ENCODE measurements at regions not wholly inside any gene's neighbourhood (a gene's known extent, or its start where the extent isn't known, plus 50 kb on each side); places are given as distances from the start of the nearest gene placed in this dataset.

DNA sequence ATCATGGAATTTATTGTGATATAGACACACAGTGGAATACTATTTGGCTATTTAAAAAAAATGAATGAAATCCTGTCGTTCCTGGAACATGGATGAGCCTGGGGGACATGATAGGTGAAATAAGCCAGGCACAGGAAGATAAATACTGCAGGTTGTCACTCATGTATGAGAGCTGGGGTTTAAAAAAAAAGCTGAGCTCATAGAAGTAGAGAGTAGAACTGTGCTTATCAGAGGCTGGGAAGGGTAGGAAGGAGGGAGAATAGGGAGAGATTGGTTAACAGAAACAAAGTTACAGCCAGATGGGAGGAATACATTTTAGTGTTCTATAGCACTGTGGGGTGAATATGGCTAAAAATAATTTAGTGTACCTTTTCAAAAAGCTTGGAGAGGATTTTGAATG is 200.6 kb upstream of the NR4A3 start:
- ATAC-seq = no peak

DNA sequence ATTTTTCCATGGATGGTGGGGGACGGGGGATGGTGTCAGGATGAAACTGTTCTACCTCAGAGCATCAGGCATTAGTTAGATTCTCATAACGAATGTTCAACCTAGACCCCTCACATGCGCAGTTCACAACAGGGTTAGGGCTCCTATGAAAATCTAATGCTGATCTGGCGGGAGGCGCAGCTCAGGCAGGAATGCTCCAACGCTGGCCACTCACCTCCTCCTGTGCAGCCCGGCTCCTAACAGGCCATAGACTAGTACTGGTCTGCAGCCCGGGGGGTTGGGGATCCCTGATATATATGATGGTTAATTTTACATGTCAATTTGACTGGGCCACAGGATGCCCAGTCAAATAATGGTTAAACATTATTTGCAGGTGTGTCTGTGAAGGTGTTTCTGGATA is 199.0 kb upstream of the NR4A3 start:
- Histone ChIP-seq H3K27me3 (ENCODE audit: control insufficient read depth in 2 of 2, insufficient read depth in 2 of 2, low read length in 2 of 2) (no peaks in the 10 kb centered on the region), H3K4me1 (replicated peaks in 1 of 2; ENCODE audit: control insufficient read depth in 2 of 2, insufficient read depth in 2 of 2, low read length in 2 of 2) (no peaks in the 10 kb centered on the region), H3K79me2 (ENCODE audit: control insufficient read depth, insufficient read depth, low read length) (no peaks in the 10 kb centered on the region), H3K27ac (ENCODE audit: extremely low read depth, low read depth, low read length) (no peak overlapping the region), H3K4me3 (no peak overlapping the region), H2AFZ (ENCODE audit: low read depth, low read length) (no peak overlapping the region), H3K9ac (ENCODE audit: insufficient read depth in 1 of 2, low read depth in 2 of 2, low read length in 2 of 2) (no peak overlapping the region), H3K36me3 (ENCODE audit: control insufficient read depth, insufficient read depth, low read length) (no peaks in the 10 kb centered on the region), H3K4me2 (ENCODE audit: insufficient read depth, low read length) (no peak overlapping the region), H4K20me1 (replicated peaks; ENCODE audit: control insufficient read depth, insufficient read depth, low read length) (no peaks in the 10 kb centered on the region), H3K9me1 (ENCODE audit: control insufficient read depth, insufficient read depth, low read length) (no peaks in the 10 kb centered on the region), H3K9me3 (replicated peaks; ENCODE audit: control insufficient read depth, insufficient read depth, low read depth, low read length) (no peaks in the 10 kb centered on the region)
- no peak for FAIRE-seq
- in situ Hi-C loops (cut with MboI) (no loop called here), intact Hi-C loops (cut with micrococcal nuclease) (no loop called here)
- ATAC-seq = no peak
- ChIA-PET CTCF (ENCODE audit: low intra/inter-chr PET ratio) (no interaction called here), POLR2A (no interaction called here)
- WGBS (ENCODE audit: insufficient coverage, low coverage, missing lambda C conversion rate) = 0% methylated on average over 8 of the region's 8 CpGs
- DNase-seq (ENCODE audit: extremely low read depth in 1 of 4, low spot score in 3 of 4) = no peak
- no TSS peak for BruUV-seq (replicated peaks)
- TF ChIP-seq, protein P1, sequence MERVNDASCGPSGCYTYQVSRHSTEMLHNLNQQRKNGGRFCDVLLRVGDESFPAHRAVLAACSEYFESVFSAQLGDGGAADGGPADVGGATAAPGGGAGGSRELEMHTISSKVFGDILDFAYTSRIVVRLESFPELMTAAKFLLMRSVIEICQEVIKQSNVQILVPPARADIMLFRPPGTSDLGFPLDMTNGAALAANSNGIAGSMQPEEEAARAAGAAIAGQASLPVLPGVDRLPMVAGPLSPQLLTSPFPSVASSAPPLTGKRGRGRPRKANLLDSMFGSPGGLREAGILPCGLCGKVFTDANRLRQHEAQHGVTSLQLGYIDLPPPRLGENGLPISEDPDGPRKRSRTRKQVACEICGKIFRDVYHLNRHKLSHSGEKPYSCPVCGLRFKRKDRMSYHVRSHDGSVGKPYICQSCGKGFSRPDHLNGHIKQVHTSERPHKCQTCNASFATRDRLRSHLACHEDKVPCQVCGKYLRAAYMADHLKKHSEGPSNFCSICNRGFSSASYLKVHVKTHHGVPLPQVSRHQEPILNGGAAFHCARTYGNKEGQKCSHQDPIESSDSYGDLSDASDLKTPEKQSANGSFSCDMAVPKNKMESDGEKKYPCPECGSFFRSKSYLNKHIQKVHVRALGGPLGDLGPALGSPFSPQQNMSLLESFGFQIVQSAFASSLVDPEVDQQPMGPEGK (CRISPR knock-in tag; IDR thresholded peaks at IDR 0.05; ENCODE audit: borderline replicate concordance) = no peak
- TF ChIP-seq SMARCC2 (IDR thresholded peaks at IDR 0.05; ENCODE audit: low read depth) = no peak
- no peak for TF ChIP-seq ZNF507 (tag; conservative IDR thresholded peaks at IDR 0.05)
- no peak for TF ChIP-seq ETV5 (CRISPR knock-in tag; IDR thresholded peaks at IDR 0.05; ENCODE audit: low read depth)
- TF ChIP-seq NCOA4 (IDR thresholded peaks at IDR 0.05; ENCODE audit: partially characterized antibody) = no peak
- no peak for TF ChIP-seq NFIC (IDR thresholded peaks at IDR 0.05)
- TF ChIP-seq, protein P2, sequence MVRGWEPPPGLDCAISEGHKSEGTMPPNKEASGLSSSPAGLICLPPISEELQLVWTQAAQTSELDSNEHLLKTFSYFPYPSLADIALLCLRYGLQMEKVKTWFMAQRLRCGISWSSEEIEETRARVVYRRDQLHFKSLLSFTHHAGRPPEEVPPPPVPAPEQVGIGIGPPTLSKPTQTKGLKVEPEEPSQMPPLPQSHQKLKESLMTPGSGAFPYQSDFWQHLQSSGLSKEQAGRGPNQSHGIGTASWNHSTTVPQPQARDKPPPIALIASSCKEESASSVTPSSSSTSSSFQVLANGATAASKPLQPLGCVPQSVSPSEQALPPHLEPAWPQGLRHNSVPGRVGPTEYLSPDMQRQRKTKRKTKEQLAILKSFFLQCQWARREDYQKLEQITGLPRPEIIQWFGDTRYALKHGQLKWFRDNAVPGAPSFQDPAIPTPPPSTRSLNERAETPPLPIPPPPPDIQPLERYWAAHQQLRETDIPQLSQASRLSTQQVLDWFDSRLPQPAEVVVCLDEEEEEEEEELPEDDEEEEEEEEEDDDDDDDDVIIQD (CRISPR knock-in tag; IDR thresholded peaks at IDR 0.05) = no peak
- TF ChIP-seq TEAD1 (CRISPR knock-in tag; IDR thresholded peaks at IDR 0.05) = no peak
- no peak for TF ChIP-seq SMC3 (conservative IDR thresholded peaks at IDR 0.05; ENCODE audit: insufficient read depth, low read depth, low read length)
- TF ChIP-seq ZNF408 (CRISPR knock-in tag; IDR thresholded peaks at IDR 0.05; ENCODE audit: low read depth) = no peak
- no peak for TF ChIP-seq ARNT (IDR thresholded peaks at IDR 0.05)

More for the DNA sequence above, 200.6 kb upstream of the NR4A3 start:
- DNase-seq (ENCODE audit: extremely low read depth in 1 of 4, low spot score in 3 of 4) = no peak
- CTCF ChIA-PET (ENCODE audit: low intra/inter-chr PET ratio) = no interaction called here
- in situ Hi-C loops (cut with MboI) = no loop called here
- Histone ChIP-seq H3K27ac (ENCODE audit: extremely low read depth, low read depth, low read length) (no peak overlapping the region), H4K20me1 (replicated peaks; ENCODE audit: control insufficient read depth, insufficient read depth, low read length) (no peaks in the 10 kb centered on the region), H2AFZ (ENCODE audit: low read depth, low read length) (no peak overlapping the region), H3K4me2 (ENCODE audit: insufficient read depth, low read length) (no peak overlapping the region), H3K27me3 (ENCODE audit: control insufficient read depth in 2 of 2, insufficient read depth in 2 of 2, low read length in 2 of 2) (no peaks in the 10 kb centered on the region), H3K79me2 (ENCODE audit: control insufficient read depth, insufficient read depth, low read length) (no peaks in the 10 kb centered on the region), H3K36me3 (ENCODE audit: control insufficient read depth, insufficient read depth, low read length) (no peaks in the 10 kb centered on the region), H3K4me1 (replicated peaks in 1 of 2; ENCODE audit: control insufficient read depth in 2 of 2, insufficient read depth in 2 of 2, low read length in 2 of 2) (no peaks in the 10 kb centered on the region), H3K9me1 (ENCODE audit: control insufficient read depth, insufficient read depth, low read length) (no peaks in the 10 kb centered on the region), H3K4me3 (no peak overlapping the region), H3K9ac (ENCODE audit: insufficient read depth in 1 of 2, low read depth in 2 of 2, low read length in 2 of 2) (no peak overlapping the region), H3K9me3 (replicated peaks; ENCODE audit: control insufficient read depth, insufficient read depth, low read depth, low read length) (no peaks in the 10 kb centered on the region)
- POLR2A ChIA-PET = no interaction called here
- intact Hi-C loops (cut with micrococcal nuclease) = no loop called here
- no peak for FAIRE-seq
- BruUV-seq (replicated peaks) = no TSS peak
- 0% methylated on average over 1 of the region's 1 CpG for WGBS (ENCODE audit: insufficient coverage, low coverage, missing lambda C conversion rate)
- TF ChIP-seq ZNF146 (CRISPR knock-in tag; IDR thresholded peaks at IDR 0.05; ENCODE audit: unreplicated experiment) (no peak), POLR3A (IDR thresholded peaks at IDR 0.05; ENCODE audit: borderline replicate concordance, extremely low read depth, insufficient read depth, insufficient read length) (no peak), ESRRA (IDR thresholded peaks at IDR 0.05; ENCODE audit: borderline replicate concordance, low read depth) (no peak)
